ENCODE measurements at regions not wholly inside any gene's neighbourhood (a gene's known extent, or its start where the extent isn't known, plus 50 kb on each side); places are given as distances from the start of the nearest gene placed in this dataset.
"Not testable (repeated sequence)": the region's sequence is repeated elsewhere in the genome, so short reads cannot be mapped to it uniquely, and the experiment has no call there.

GRCh38 chr14:34381304-34381703 is 80.7 kb downstream of the SPTSSA start:
- not testable (repeated sequence) for H3K4me3 ChIP-seq (ENCODE audit: low read length); H3K27me3 ChIP-seq (ENCODE audit: control insufficient read depth, insufficient read depth, low read length); H3K9ac ChIP-seq (ENCODE audit: low read length); H3K27ac ChIP-seq (ENCODE audit: low read length); H3K36me3 ChIP-seq (ENCODE audit: control insufficient read depth, low read depth, low read length); H3K9me3 ChIP-seq (ENCODE audit: control insufficient read depth, low read depth, low read length); H3K4me1 ChIP-seq (ENCODE audit: control insufficient read depth, low read depth, low read length)

- no peak overlapping the region for H3K27ac ChIP-seq (ENCODE audit: low read length)
- no peak overlapping the region for H3K4me3 ChIP-seq (ENCODE audit: low read length)
- no peak overlapping the region for H3K9ac ChIP-seq (ENCODE audit: low read length)
- H3K4me1 ChIP-seq (ENCODE audit: control insufficient read depth, low read depth, low read length), result no peaks in the 10 kb centered on the region
- H3K9me3 ChIP-seq (ENCODE audit: control insufficient read depth, low read depth, low read length), result no peaks in the 10 kb centered on the region
- H3K27me3 ChIP-seq (ENCODE audit: control insufficient read depth, insufficient read depth, low read length), result no peaks in the 10 kb centered on the region
- H3K36me3 ChIP-seq (ENCODE audit: control insufficient read depth, low read depth, low read length), result no peaks in the 10 kb centered on the region
Measured at GRCh38 chr14:34380471-34380845, 81.6 kb downstream of the SPTSSA start.

GRCh38 chr14:34379816-34380470 is 82.1 kb downstream of the SPTSSA start:
- no peaks in the 10 kb centered on the region for H3K4me1 ChIP-seq (ENCODE audit: control insufficient read depth, low read depth, low read length)
- no peaks in the 10 kb centered on the region for H3K9me3 ChIP-seq (ENCODE audit: control insufficient read depth, low read depth, low read length)
- no peaks in the 10 kb centered on the region for H3K27me3 ChIP-seq (ENCODE audit: control insufficient read depth, insufficient read depth, low read length)
- H3K4me3 ChIP-seq (ENCODE audit: low read length), result no peak overlapping the region
- H3K9ac ChIP-seq (ENCODE audit: low read length), result no peak overlapping the region
- H3K27ac ChIP-seq (ENCODE audit: low read length), result no peak overlapping the region
- H3K36me3 ChIP-seq (ENCODE audit: control insufficient read depth, low read depth, low read length), result no peaks in the 10 kb centered on the region

- H3K4me3 ChIP-seq (ENCODE audit: low read length), result no peak overlapping the region
- H3K36me3 ChIP-seq (ENCODE audit: control insufficient read depth, low read depth, low read length), result no peaks in the 10 kb centered on the region
- H3K27ac ChIP-seq (ENCODE audit: low read length), result no peak overlapping the region
- no peak overlapping the region for H3K9ac ChIP-seq (ENCODE audit: low read length)
- no peaks in the 10 kb centered on the region for H3K27me3 ChIP-seq (ENCODE audit: control insufficient read depth, insufficient read depth, low read length)
- H3K9me3 ChIP-seq (ENCODE audit: control insufficient read depth, low read depth, low read length), result no peaks in the 10 kb centered on the region
- no peaks in the 10 kb centered on the region for H3K4me1 ChIP-seq (ENCODE audit: control insufficient read depth, low read depth, low read length)
Measured at GRCh38 chr14:34376649-34377267, 85.3 kb downstream of the SPTSSA start.

- H3K27me3 ChIP-seq (ENCODE audit: control insufficient read depth, insufficient read depth, low read length), result no peaks in the 10 kb centered on the region
- no peak overlapping the region for H3K4me3 ChIP-seq (ENCODE audit: low read length)
- no peaks in the 10 kb centered on the region for H3K36me3 ChIP-seq (ENCODE audit: control insufficient read depth, low read depth, low read length)
- H3K4me1 ChIP-seq (ENCODE audit: control insufficient read depth, low read depth, low read length), result no peaks in the 10 kb centered on the region
- no peak overlapping the region for H3K27ac ChIP-seq (ENCODE audit: low read length)
- H3K9me3 ChIP-seq (ENCODE audit: control insufficient read depth, low read depth, low read length), result no peaks in the 10 kb centered on the region
- H3K9ac ChIP-seq (ENCODE audit: low read length), result no peak overlapping the region
Measured at GRCh38 chr14:34374998-34375740, 86.9 kb downstream of the SPTSSA start.

- Histone ChIP-seq H3K9ac (ENCODE audit: low read length) (no peak overlapping the region), H3K4me3 (ENCODE audit: low read length) (no peak overlapping the region), H3K36me3 (ENCODE audit: control insufficient read depth, low read depth, low read length) (no peaks in the 10 kb centered on the region), H3K9me3 (ENCODE audit: control insufficient read depth, low read depth, low read length) (no peaks in the 10 kb centered on the region), H3K4me1 (ENCODE audit: control insufficient read depth, low read depth, low read length) (no peaks in the 10 kb centered on the region), H3K27ac (ENCODE audit: low read length) (no peak overlapping the region), H3K27me3 (ENCODE audit: control insufficient read depth, insufficient read depth, low read length) (no peaks in the 10 kb centered on the region)
Measured at GRCh38 chr14:34373191-34373590, 88.8 kb downstream of the SPTSSA start.

- Histone ChIP-seq H3K27me3 (ENCODE audit: control insufficient read depth, insufficient read depth, low read length) (no peaks in the 10 kb centered on the region), H3K9me3 (ENCODE audit: control insufficient read depth, low read depth, low read length) (no peaks in the 10 kb centered on the region), H3K27ac (ENCODE audit: low read length) (no peak overlapping the region), H3K9ac (ENCODE audit: low read length) (no peak overlapping the region), H3K4me1 (ENCODE audit: control insufficient read depth, low read depth, low read length) (no peaks in the 10 kb centered on the region), H3K4me3 (ENCODE audit: low read length) (no peak overlapping the region), H3K36me3 (ENCODE audit: control insufficient read depth, low read depth, low read length) (no peaks in the 10 kb centered on the region)
Measured at GRCh38 chr14:34372786-34373185, 89.3 kb downstream of the SPTSSA start.

GRCh38 chr14:34369648-34370030 is 92.4 kb downstream of the SPTSSA start:
- no peak overlapping the region for H3K9ac ChIP-seq (ENCODE audit: low read length)
- H3K36me3 ChIP-seq (ENCODE audit: control insufficient read depth, low read depth, low read length), result no peaks in the 10 kb centered on the region
- H3K27me3 ChIP-seq (ENCODE audit: control insufficient read depth, insufficient read depth, low read length), result no peaks in the 10 kb centered on the region
- no peak overlapping the region for H3K4me3 ChIP-seq (ENCODE audit: low read length)
- no peaks in the 10 kb centered on the region for H3K9me3 ChIP-seq (ENCODE audit: control insufficient read depth, low read depth, low read length)
- H3K4me1 ChIP-seq (ENCODE audit: control insufficient read depth, low read depth, low read length), result no peaks in the 10 kb centered on the region
- H3K27ac ChIP-seq (ENCODE audit: low read length), result no peak overlapping the region

- no peak overlapping the region for H3K27ac ChIP-seq (ENCODE audit: low read length)
- no peaks in the 10 kb centered on the region for H3K36me3 ChIP-seq (ENCODE audit: control insufficient read depth, low read depth, low read length)
- H3K9me3 ChIP-seq (ENCODE audit: control insufficient read depth, low read depth, low read length), result no peaks in the 10 kb centered on the region
- no peak overlapping the region for H3K9ac ChIP-seq (ENCODE audit: low read length)
- no peaks in the 10 kb centered on the region for H3K4me1 ChIP-seq (ENCODE audit: control insufficient read depth, low read depth, low read length)
- no peaks in the 10 kb centered on the region for H3K27me3 ChIP-seq (ENCODE audit: control insufficient read depth, insufficient read depth, low read length)
- no peak overlapping the region for H3K4me3 ChIP-seq (ENCODE audit: low read length)
Measured at GRCh38 chr14:34368971-34369647, 92.9 kb downstream of the SPTSSA start.

- Histone ChIP-seq H3K27ac (ENCODE audit: low read length) (no peak overlapping the region), H3K9me3 (ENCODE audit: control insufficient read depth, low read depth, low read length) (no peaks in the 10 kb centered on the region), H3K9ac (ENCODE audit: low read length) (no peak overlapping the region), H3K4me3 (ENCODE audit: low read length) (no peak overlapping the region), H3K27me3 (ENCODE audit: control insufficient read depth, insufficient read depth, low read length) (no peaks in the 10 kb centered on the region), H3K36me3 (ENCODE audit: control insufficient read depth, low read depth, low read length) (no peaks in the 10 kb centered on the region), H3K4me1 (ENCODE audit: control insufficient read depth, low read depth, low read length) (no peaks in the 10 kb centered on the region)
Measured at GRCh38 chr14:34368115-34368970, 93.7 kb downstream of the SPTSSA start.

- Histone ChIP-seq H3K27ac (ENCODE audit: low read length) (no peak overlapping the region), H3K4me1 (ENCODE audit: control insufficient read depth, low read depth, low read length) (no peaks in the 10 kb centered on the region), H3K36me3 (ENCODE audit: control insufficient read depth, low read depth, low read length) (no peaks in the 10 kb centered on the region), H3K9me3 (ENCODE audit: control insufficient read depth, low read depth, low read length) (no peaks in the 10 kb centered on the region), H3K9ac (ENCODE audit: low read length) (no peak overlapping the region), H3K4me3 (ENCODE audit: low read length) (no peak overlapping the region), H3K27me3 (ENCODE audit: control insufficient read depth, insufficient read depth, low read length) (no peaks in the 10 kb centered on the region)
Measured at GRCh38 chr14:34365309-34365915, 96.6 kb downstream of the SPTSSA start.
